ENCODE measurements at regions not wholly inside any gene's neighbourhood (a gene's known extent, or its start where the extent isn't known, plus 50 kb on each side); places are given as distances from the start of the nearest gene placed in this dataset.

- TF ChIP-seq CTCF (IDR thresholded peaks at IDR 0.05; ENCODE audit: low read depth, low read length) (no peak), POLR2A (IDR thresholded peaks at IDR 0.05; ENCODE audit: extremely low read depth, insufficient read length) (no peak)
Measured at GRCh38 chrX:95645738-95646137, 1038.9 kb upstream of the DIAPH2 start.

Data from NB4 (cell line).